A673 (cell line): ENCODE measurements at regions not wholly inside any gene's neighbourhood (a gene's known extent, or its start where the extent isn't known, plus 50 kb on each side); places are given as distances from the start of the nearest gene placed in this dataset.

Experiments
- BruUV-seq: library from RNA; stranded (reverse); fragments of 400-500 nt; replicated peaks from 2 replicates; lab custom pipeline; 2021; lab: Mats Ljungman, UMichigan
- CTCF ChIA-PET: fragments of 300-600 bp; sonication (Branson Sonifier 250); formaldehyde crosslinking; loops from one replicate; lab custom pipeline; 2022; ENCODE audit warnings: antibody characterized with exemption; lab: Charles Lee
- POLR2A ChIA-PET: fragments of 300-600 bp; sonication (Branson Sonifier 250); formaldehyde crosslinking; loops from one replicate; lab custom pipeline; 2022; ENCODE audit warnings: antibody characterized with exemption; ENCODE audit not compliant: low non-redundant PET; lab: Charles Lee
- DNase-seq: peaks from one replicate; pipeline ENCODE4 v3.0.0-alpha.2; 2015; ENCODE audit warnings: low spot score
- H3K27ac ChIP-seq: fragments of 200-600 bp; sonication (generic); 2 replicates; pipeline ENCODE4 v1.5.1; 2016; ENCODE audit warnings: mixed run types, low read depth, mild to moderate bottlenecking, mixed read lengths, antibody characterized with exemption, low read length; ENCODE audit not compliant: poor library complexity, severe bottlenecking
- H3K27me3 ChIP-seq: fragments of 200-600 bp; sonication (generic); replicated peaks from 2 replicates; pipeline ENCODE4 v1.6.1; 2017; ENCODE audit warnings: mixed run types, low read depth, mild to moderate bottlenecking, mixed read lengths, antibody characterized with exemption, low read length; ENCODE audit not compliant: insufficient read depth, poor library complexity
- H3K36me3 ChIP-seq: fragments of 200-600 bp; sonication (generic); 2 replicates; pipeline ENCODE4 v1.6.1; 2016; ENCODE audit warnings: mixed run types, mild to moderate bottlenecking, mixed read lengths, antibody characterized with exemption, low read length; ENCODE audit not compliant: insufficient read depth, poor library complexity, severe bottlenecking
- H3K4me1 ChIP-seq: fragments of 200-600 bp; sonication (generic); 2 replicates; pipeline ENCODE4 v1.6.1; 2017; ENCODE audit warnings: mixed run types, mild to moderate bottlenecking, mixed read lengths, antibody characterized with exemption, low read length; ENCODE audit not compliant: insufficient read depth, poor library complexity, severe bottlenecking
- H3K4me3 ChIP-seq: fragments of 200-600 bp; sonication (generic); 2 replicates; pipeline ENCODE4 v1.5.1; 2016; ENCODE audit warnings: low read depth, mixed run types, mild to moderate bottlenecking, mixed read lengths, low read length; ENCODE audit not compliant: poor library complexity, severe bottlenecking
- H3K9me3 ChIP-seq: fragments of 200-600 bp; sonication (generic); 2 replicates; pipeline ENCODE4 v1.6.1; 2016; ENCODE audit warnings: mixed run types, low read depth, mild to moderate bottlenecking, mixed read lengths, antibody characterized with exemption, low read length; ENCODE audit not compliant: poor library complexity, severe bottlenecking
- EZH2 ChIP-seq: fragments of 200-600 bp; sonication (generic); IDR thresholded peaks from 2 replicates; pipeline ENCODE4 v1.6.1; 2017; ENCODE audit warnings: borderline replicate concordance, low read depth, mild to moderate bottlenecking, mixed read lengths, antibody characterized with exemption, low read length; ENCODE audit not compliant: poor library complexity, severe bottlenecking
- intact Hi-C: fragments of 100-400 bp; cut with micrococcal nuclease; formaldehyde crosslinking; loops from one replicate; pipeline ENCODE4 v1.10.0; 2022; ENCODE audit not compliant: unreplicated experiment
- TF ChIP-seq, protein P1 (sequence below): fragments of 300-800, 200-600 bp; sonication (generic); conservative IDR thresholded peaks from 2 replicates; pipeline ENCODE4 v1.5.1; 2017; ENCODE audit warnings: low read depth, mild to moderate bottlenecking, antibody characterized with exemption, low read length, moderate library complexity, mixed read lengths

- POLR2A ChIA-PET, result no interaction called here
- DNase-seq, result no peak
- BruUV-seq, result no TSS peak
Measured at GRCh38 chr21:35254006-35254764, 205.1 kb upstream of the RUNX1 start.

DNA sequence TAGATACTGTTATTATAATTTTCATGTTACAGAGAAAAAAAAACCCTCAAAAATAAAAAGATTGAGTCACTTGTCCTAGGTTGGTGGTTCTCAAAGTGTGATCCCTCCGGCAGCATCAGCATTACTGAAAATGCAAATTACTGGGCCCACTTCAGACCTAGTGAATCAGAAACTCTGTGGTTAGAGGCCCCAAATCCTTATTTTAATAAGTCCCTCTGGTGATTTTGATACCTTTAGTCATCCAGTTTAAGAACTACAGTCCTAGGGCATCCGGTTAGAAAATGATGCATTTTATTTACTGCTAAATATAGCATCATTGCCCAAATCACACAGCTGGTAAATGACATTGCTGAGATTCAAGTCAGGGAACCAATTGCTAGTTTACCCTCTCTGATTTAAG, 203.7 kb upstream of the RUNX1 start:
- CTCF ChIA-PET, result no interaction called here

More at GRCh38 chr21:35254006-35254764, 205.1 kb upstream of the RUNX1 start:
- peaks cover 24% of the 10 kb centered on the region for H3K27me3 ChIP-seq
- H3K27ac ChIP-seq, result no peak overlapping the region
- intact Hi-C loops, result no loop called here
- CTCF ChIA-PET, result no interaction called here
- H3K4me1 ChIP-seq, result no peaks in the 10 kb centered on the region
- H3K4me3 ChIP-seq, result no peak overlapping the region
- TF ChIP-seq EZH2, result no peak
- TF ChIP-seq, protein P1, sequence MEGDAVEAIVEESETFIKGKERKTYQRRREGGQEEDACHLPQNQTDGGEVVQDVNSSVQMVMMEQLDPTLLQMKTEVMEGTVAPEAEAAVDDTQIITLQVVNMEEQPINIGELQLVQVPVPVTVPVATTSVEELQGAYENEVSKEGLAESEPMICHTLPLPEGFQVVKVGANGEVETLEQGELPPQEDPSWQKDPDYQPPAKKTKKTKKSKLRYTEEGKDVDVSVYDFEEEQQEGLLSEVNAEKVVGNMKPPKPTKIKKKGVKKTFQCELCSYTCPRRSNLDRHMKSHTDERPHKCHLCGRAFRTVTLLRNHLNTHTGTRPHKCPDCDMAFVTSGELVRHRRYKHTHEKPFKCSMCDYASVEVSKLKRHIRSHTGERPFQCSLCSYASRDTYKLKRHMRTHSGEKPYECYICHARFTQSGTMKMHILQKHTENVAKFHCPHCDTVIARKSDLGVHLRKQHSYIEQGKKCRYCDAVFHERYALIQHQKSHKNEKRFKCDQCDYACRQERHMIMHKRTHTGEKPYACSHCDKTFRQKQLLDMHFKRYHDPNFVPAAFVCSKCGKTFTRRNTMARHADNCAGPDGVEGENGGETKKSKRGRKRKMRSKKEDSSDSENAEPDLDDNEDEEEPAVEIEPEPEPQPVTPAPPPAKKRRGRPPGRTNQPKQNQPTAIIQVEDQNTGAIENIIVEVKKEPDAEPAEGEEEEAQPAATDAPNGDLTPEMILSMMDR, result no peak
- no peaks in the 10 kb centered on the region for H3K36me3 ChIP-seq
- H3K9me3 ChIP-seq, result no peaks in the 10 kb centered on the region

DNA sequence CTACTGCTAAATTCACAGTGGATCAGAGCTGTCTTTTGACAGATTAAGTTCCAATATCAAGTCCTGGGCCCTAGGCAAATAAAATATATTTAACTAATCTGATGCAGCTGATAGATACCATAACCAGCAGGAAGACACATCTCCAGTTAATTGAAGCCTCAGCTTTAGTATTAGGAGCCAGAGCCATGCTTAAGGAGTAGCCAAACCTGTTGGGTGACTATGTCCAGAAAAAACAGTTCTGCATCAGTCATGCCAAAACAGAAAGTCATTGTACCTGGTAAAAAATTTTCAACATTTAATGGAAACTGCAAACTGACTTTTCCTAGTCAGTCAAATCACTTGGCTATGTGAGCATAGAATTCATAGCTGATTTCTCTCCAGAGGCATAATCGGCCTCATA, 200.5 kb upstream of the RUNX1 start:
- no peaks in the 10 kb centered on the region for H3K9me3 ChIP-seq
- peaks cover 13% of the 10 kb centered on the region for H3K27me3 ChIP-seq
- H3K4me1 ChIP-seq, result no peaks in the 10 kb centered on the region
- no TSS peak for BruUV-seq
- TF ChIP-seq EZH2, result no peak
- TF ChIP-seq, protein P1, result no peak
- no peaks in the 10 kb centered on the region for H3K36me3 ChIP-seq
- no peak overlapping the region for H3K4me3 ChIP-seq
- DNase-seq, result no peak
- ChIA-PET POLR2A (no interaction called here), CTCF (no interaction called here)
- no peak overlapping the region for H3K27ac ChIP-seq
- intact Hi-C loops, result no loop called here

More for the DNA sequence above, 203.7 kb upstream of the RUNX1 start:
- TF ChIP-seq EZH2, result no peak
- TF ChIP-seq, protein P1, result no peak
- no peak for DNase-seq
- no peaks in the 10 kb centered on the region for H3K4me1 ChIP-seq
- H3K36me3 ChIP-seq, result no peaks in the 10 kb centered on the region
- peaks cover 22% of the 10 kb centered on the region for H3K27me3 ChIP-seq
- no TSS peak for BruUV-seq
- H3K9me3 ChIP-seq, result no peaks in the 10 kb centered on the region
- POLR2A ChIA-PET, result no interaction called here
- intact Hi-C loops, result no loop called here
- H3K4me3 ChIP-seq, result no peak overlapping the region
- H3K27ac ChIP-seq, result no peak overlapping the region
